HUES64 (cell line): ENCODE measurements at regions not wholly inside any gene's neighbourhood (a gene's known extent, or its start where the extent isn't known, plus 50 kb on each side); places are given as distances from the start of the nearest gene placed in this dataset.

Experiments
- H3K27ac ChIP-seq: 2 replicates; pipeline ENCODE4 v1.7.0; 2013; ENCODE audit warnings: low read depth, low read length, inconsistent platforms
- H3K27me3 ChIP-seq: 2 replicates; pipeline ENCODE4 v1.6.1; 2013; ENCODE audit warnings: mild to moderate bottlenecking, low read length; ENCODE audit not compliant: insufficient read depth
- H3K36me3 ChIP-seq: 2 replicates; pipeline ENCODE4 v1.6.1; 2013; ENCODE audit warnings: mild to moderate bottlenecking, low read length; ENCODE audit not compliant: insufficient read depth
- H3K4me1 ChIP-seq: 2 replicates; pipeline ENCODE4 v1.6.1; 2013; ENCODE audit warnings: mild to moderate bottlenecking, low read length, moderate library complexity; ENCODE audit not compliant: insufficient read depth
- H3K4me3 ChIP-seq: 2 replicates; pipeline ENCODE4 v1.5.1; 2013; ENCODE audit warnings: mild to moderate bottlenecking, low read length, moderate library complexity
- H3K9ac ChIP-seq: 2 replicates; pipeline ENCODE4 v1.6.1; 2013; ENCODE audit warnings: mild to moderate bottlenecking, low read depth, low read length
- H3K9me3 ChIP-seq: 2 replicates; pipeline ENCODE4 v1.6.1; 2013; ENCODE audit warnings: low read depth, low read length; ENCODE audit not compliant: insufficient read depth
- WGBS: fragments of 150-250, 120-280 bp; methylation state at CpG from one replicate; pipeline ENCODE4 v1.1.7; 2013; ENCODE audit warnings: missing lambda C conversion rate; 5-methylcytosine and 5-hydroxymethylcytosine counted together

DNA sequence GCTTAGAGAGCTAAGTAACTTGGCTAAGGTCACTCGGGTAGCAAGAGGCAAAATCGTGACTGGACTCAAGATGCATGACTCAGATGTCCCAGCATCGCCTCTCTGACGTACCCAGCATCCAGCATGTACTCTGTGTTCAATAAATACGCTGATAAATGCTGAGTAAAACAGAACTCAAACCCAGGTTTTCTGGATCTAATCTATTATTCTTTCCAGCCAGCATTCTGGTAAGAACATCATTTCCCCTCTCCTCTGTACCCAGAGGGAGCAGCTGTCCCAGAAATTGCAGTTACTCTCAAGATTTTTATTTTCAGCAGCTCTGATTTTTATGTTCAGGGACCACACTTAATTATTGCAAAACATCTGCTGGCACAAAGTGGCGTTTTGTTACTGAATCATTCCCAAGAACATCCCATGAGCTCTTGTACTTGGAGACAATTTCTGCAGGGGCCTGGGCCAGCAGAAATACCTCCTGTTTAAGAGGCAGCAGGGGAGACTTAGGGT, 249.0 kb downstream of the PRDM2 start:
- Histone ChIP-seq H3K9ac (no peak overlapping the region), H3K4me3 (no peak overlapping the region), H3K9me3 (no peaks in the 10 kb centered on the region), H3K27me3 (0 out of 2 replicates have a peak, but pooled peaks cover 2% of the 10 kb centered on the region), H3K36me3 (no peaks in the 10 kb centered on the region), H3K4me1 (no peaks in the 10 kb centered on the region), H3K27ac (no peak overlapping the region)
- 87% methylated on average over 6 of the region's 6 CpGs for WGBS

DNA sequence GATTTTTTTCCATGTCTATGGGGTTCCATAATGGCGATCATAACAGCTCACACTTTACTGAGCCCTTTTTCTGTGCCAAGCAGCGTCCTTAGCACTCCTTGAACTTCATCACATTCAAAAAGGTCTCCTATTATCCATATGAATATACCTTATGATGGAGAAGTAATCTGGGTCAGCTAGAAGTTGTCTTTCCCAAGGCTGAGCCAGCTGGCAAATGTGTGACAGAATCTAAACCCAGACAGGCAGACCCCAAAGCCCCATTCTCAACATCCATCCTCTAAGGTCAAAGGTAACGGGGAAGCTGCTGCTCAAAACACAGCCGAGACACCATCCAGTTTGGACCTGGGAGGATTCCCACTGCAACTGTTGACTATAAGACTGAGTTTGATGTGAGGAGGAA, 249.6 kb downstream of the PRDM2 start:
- Histone ChIP-seq H3K36me3 (no peaks in the 10 kb centered on the region), H3K9ac (no peak overlapping the region), H3K4me3 (no peak overlapping the region), H3K4me1 (no peaks in the 10 kb centered on the region), H3K27ac (no peak overlapping the region), H3K27me3 (0 out of 2 replicates have a peak, but pooled peaks cover 2% of the 10 kb centered on the region), H3K9me3 (no peaks in the 10 kb centered on the region)
- 93% methylated on average over 4 of the region's 4 CpGs for WGBS

DNA sequence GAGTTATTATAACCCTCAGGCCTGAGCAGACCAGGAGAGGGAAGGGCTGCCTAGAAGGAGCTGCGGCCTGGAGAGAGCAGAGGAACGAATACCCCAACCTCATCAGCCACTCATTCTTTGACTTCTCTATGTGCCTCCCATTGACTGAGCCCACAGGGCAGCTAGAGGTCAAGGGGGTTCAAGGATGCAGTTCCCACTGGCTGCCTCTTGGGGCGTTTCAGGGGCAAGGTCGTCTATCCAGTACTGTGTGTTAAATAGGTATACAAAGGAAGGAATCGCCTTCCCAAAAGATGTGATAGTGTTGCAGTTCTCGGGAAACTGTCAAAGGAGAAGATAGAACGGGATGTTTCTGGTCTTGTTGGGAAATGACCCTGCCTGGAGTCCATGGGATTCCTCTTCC, 250.6 kb downstream of the PRDM2 start:
- no peaks in the 10 kb centered on the region for H3K4me1 ChIP-seq
- no peaks in the 10 kb centered on the region for H3K9me3 ChIP-seq
- H3K27ac ChIP-seq, result no peak overlapping the region
- 56% methylated on average over 7 of the region's 7 CpGs for WGBS
- H3K36me3 ChIP-seq, result no peaks in the 10 kb centered on the region
- no peak overlapping the region for H3K4me3 ChIP-seq
- H3K9ac ChIP-seq, result no peak overlapping the region
- H3K27me3 ChIP-seq, result 0 out of 2 replicates have a peak, but pooled peaks cover 2% of the 10 kb centered on the region

DNA sequence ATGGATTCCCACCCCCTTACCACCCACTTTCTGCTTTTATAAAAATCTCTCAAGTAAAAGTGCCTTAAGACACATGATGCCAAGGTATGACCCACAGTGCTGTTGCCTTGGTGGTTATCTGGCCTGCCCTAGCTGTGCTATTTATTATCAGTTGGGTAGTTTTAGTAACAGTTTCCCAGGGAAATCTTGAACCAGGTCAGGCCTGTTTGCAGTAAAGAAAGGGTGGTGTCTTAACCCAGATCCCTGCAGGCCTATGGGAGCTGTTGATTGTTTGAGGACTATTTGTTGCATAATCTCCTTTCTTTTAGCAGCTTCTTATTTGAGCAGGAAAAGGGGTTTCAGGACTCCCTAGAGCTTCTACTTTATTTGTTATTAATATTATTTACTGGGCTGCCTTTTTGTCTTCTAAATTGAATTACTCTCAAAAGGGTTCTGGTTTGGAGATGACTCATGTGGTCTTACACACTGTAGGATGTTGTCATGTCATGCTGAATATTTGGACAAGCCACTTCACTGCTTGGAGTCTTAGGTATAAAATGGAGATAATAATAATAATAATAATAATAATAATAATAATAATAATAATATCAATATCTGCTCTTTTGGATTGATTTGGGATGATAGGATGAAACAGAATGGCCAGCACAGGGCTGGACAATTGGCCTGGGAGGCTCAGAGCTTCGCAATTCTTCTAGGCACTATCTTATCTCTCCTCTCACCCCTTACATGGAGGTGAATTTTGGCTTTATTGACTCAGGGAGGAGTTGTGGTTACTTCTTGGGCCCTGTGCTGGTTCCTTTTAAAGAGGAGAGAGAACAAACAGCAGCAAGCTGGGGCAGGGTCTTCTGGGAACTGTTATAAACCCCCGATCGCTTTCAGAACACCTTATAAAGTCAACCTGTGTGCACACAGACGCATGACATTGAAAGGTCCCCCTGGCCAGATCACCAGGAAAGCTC, 252.1 kb downstream of the PRDM2 start:
- 61% methylated on average over 3 of the region's 4 CpGs for WGBS

DNA sequence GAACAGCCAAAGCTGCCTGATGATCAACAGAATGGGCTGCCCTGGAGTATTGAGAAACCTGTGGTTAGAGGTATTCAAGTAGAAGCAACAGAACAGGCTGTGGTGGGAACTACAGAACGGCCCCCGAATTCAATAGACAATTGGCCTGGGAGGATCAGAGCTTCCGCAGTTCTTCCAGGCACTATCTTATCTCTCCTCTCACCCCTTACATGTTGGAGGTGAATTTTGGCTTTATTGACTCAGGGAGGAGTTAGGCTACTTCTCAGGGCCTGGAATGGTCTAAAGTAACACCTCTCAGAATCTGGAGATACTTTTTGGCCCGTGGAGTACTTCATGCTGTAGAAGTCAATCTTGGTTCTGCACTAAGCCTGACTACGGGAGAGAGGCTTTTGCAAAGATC, 253.0 kb downstream of the PRDM2 start:
- no peaks in the 10 kb centered on the region for H3K4me1 ChIP-seq
- H3K4me3 ChIP-seq, result no peak overlapping the region
- 93% methylated on average over 4 of the region's 5 CpGs for WGBS

More for the DNA sequence above, 252.1 kb downstream of the PRDM2 start:
- H3K9me3 ChIP-seq, result no peaks in the 10 kb centered on the region
- no peak overlapping the region for H3K27ac ChIP-seq
- no peak overlapping the region for H3K4me3 ChIP-seq
- no peaks in the 10 kb centered on the region for H3K36me3 ChIP-seq
- H3K9ac ChIP-seq, result no peak overlapping the region
- no peaks in the 10 kb centered on the region for H3K4me1 ChIP-seq
- no peaks in the 10 kb centered on the region for H3K27me3 ChIP-seq

DNA sequence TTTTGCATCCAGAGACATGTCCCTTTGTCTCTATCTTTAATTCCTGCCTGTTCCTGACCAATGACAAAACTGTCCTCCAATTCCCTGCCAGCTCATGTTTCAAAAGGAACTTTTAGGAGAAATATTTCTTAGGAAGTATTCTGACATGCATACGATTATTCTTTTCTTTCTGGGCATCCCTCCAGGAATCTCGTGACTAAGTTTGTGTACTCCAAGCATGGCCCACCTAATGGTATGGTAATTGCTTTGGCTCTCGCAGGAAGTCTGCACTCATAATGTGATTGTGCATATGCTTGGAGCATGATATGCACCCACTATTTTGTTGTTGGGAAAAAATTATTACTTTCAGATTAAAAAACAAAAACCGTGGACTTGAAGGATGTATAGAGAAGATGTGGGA, 256.4 kb downstream of the PRDM2 start:
- Histone ChIP-seq H3K36me3 (no peaks in the 10 kb centered on the region), H3K27me3 (no peaks in the 10 kb centered on the region; the same call in 1 of the 2 replicates), H3K9ac (no peak overlapping the region), H3K4me3 (no peak overlapping the region), H3K4me1 (no peaks in the 10 kb centered on the region), H3K9me3 (no peaks in the 10 kb centered on the region), H3K27ac (no peak overlapping the region)
- 88% methylated on average over 4 of the region's 4 CpGs for WGBS

More for the DNA sequence above, 253.0 kb downstream of the PRDM2 start:
- no peaks in the 10 kb centered on the region for H3K36me3 ChIP-seq
- no peak overlapping the region for H3K27ac ChIP-seq
- H3K27me3 ChIP-seq, result no peaks in the 10 kb centered on the region
- no peak overlapping the region for H3K9ac ChIP-seq
- no peaks in the 10 kb centered on the region for H3K9me3 ChIP-seq

DNA sequence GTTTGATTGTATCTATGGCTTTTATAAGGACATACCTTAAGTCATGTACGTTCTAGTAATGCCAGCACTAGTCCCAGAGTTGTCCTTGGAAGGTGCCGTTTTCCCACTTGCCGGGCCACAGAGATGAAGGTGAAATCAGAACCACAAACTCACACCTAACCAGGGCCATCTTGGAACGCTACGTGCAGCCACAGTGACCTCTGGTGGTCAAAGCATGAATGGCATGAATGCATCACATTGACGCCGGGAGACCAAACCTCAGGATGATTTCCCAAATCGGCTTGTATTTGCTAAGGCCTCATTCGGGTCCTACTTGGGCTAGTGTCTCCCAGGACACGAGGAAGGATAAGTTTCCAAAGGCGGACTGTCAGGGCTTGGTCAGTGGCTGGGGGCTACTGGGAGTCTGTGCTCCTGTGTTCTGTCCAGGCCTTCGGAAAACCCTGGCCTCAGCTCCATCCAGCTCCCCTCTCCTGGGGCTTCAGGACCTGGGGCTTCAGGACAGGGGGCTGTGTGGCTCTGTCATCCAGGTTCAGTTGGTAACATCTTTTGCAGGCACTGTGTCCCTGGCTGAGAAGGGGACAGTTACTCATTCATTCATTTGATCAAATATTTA, 260.5 kb downstream of the PRDM2 start:
- Histone ChIP-seq H3K9me3 (no peaks in the 10 kb centered on the region), H3K4me1 (no peaks in the 10 kb centered on the region), H3K27me3 (no peaks in the 10 kb centered on the region; the same call in 1 of the 2 replicates), H3K9ac (no peak overlapping the region), H3K4me3 (no peak overlapping the region), H3K36me3 (no peaks in the 10 kb centered on the region), H3K27ac (no peak overlapping the region)
- WGBS, result 27% methylated on average over 12 of the region's 12 CpGs

DNA sequence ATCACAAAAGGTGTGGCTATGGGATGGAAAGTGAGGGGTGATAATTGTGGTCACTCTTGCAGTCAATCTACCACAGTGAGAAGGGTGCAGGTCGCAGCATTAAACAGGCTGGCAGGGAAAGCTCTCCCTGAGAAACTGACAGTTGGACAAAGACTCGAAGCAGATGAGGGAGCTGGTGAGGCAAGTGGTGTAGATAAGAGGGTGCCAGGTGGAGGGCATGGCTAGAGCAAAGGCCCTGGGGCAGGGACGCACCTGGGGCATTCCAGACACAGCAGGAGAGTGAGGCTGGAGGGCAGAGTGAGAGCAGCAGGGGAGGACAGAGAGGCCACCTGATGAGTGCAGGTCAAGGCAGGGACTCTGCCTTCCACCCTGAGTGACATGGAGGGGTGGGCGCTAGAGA, 264.8 kb downstream of the PRDM2 start:
- no peaks in the 10 kb centered on the region for H3K9me3 ChIP-seq
- H3K27me3 ChIP-seq, result no peaks in the 10 kb centered on the region; the same call in 1 of the 2 replicates
- 86% methylated on average over 4 of the region's 4 CpGs for WGBS
- H3K4me1 ChIP-seq, result no peaks in the 10 kb centered on the region
- H3K36me3 ChIP-seq, result no peaks in the 10 kb centered on the region
- no peak overlapping the region for H3K27ac ChIP-seq
- no peak overlapping the region for H3K9ac ChIP-seq
- H3K4me3 ChIP-seq, result no peak overlapping the region

DNA sequence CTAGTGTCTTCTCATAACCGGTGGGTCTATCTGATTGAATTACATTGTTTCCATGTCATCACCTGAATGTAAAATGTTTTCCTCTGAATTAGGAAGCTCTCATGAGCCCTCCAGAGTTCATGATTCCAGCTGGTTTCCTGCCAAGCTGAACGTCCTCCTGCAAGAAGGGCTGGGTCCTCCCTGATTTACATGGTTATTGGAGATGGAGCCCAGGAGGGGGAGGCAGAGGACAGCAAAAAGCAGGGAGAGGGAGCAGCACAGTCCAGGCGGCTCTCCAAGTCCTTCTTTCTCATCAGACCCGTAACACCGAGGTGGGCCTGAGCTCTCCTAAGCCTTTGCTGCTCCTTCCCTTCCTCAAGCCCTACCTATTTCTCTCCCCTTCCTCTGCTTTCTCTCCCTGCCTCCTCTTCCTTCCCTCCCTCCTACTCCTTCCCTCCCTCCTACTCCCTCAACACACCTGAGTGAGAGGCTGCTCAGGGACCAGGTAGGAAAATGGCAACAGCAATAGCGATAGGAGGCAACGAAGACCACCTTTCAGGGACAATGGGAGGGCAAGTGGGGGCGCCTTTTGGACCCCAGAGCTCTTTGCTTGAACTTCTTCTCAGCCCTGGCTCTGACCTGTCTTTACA, 265.9 kb downstream of the PRDM2 start:
- 45% methylated on average over 8 of the region's 8 CpGs for WGBS
- H3K27me3 ChIP-seq, result no peaks in the 10 kb centered on the region
- H3K4me3 ChIP-seq, result no peak overlapping the region
- H3K36me3 ChIP-seq, result no peaks in the 10 kb centered on the region
- no peaks in the 10 kb centered on the region for H3K4me1 ChIP-seq
- H3K9me3 ChIP-seq, result peaks cover 9% of the 10 kb centered on the region; the same call in 1 of the 2 replicates
- no peak overlapping the region for H3K27ac ChIP-seq
- H3K9ac ChIP-seq, result no peak overlapping the region

DNA sequence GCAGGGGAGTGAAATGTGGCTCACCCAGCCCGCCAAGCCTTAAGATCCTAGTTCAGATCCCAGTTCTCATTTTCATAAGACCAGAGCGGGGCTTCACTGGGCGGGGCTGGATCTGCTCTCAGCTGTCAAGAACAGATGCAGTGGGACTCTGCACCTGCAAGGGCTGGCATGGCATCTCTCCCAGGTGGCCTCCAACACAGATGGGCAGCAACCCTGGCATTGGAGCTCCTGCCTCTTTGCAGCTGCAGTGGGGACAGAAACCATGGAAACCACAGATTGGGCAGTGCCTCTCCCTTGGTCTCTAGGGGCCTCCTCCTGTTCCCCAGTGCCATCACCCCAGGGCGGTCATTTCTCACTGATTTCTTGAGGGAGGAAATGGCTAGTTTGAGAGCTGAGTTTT, 267.7 kb downstream of the PRDM2 start:
- H3K4me1 ChIP-seq, result no peaks in the 10 kb centered on the region
- H3K9me3 ChIP-seq, result peaks cover 15% of the 10 kb centered on the region; the same call in 1 of the 2 replicates
- H3K36me3 ChIP-seq, result no peaks in the 10 kb centered on the region
- no peak overlapping the region for H3K9ac ChIP-seq
- no peak overlapping the region for H3K4me3 ChIP-seq
- no peak overlapping the region for H3K27ac ChIP-seq
- 91% methylated on average over 4 of the region's 4 CpGs for WGBS
- H3K27me3 ChIP-seq, result no peaks in the 10 kb centered on the region

DNA sequence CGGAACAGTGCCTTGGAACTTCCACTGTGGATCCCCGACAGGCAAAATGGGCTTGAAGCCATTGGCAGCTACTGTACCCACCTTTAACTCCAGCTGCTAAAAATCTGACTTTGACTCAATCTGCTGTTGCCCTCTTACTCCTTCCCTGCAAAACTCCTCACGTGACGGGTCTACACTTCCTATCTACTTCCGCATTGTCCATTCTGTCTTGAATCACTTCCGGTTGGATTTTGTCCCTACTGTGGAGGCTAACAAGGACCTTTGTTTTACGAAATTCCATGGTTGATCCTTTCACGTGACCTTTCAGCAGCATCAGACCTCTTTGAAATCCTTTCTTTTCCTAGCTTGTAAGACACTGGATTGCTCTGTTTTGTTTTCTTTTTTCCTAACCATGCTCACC, 268.4 kb downstream of the PRDM2 start:
- WGBS, result 92% methylated on average over 8 of the region's 8 CpGs

More for the DNA sequence above, 268.4 kb downstream of the PRDM2 start:
- Histone ChIP-seq H3K9me3 (peaks cover 15% of the 10 kb centered on the region; the same call in 1 of the 2 replicates), H3K4me3 (no peak overlapping the region), H3K36me3 (no peaks in the 10 kb centered on the region), H3K9ac (no peak overlapping the region), H3K27ac (no peak overlapping the region), H3K27me3 (no peaks in the 10 kb centered on the region), H3K4me1 (no peaks in the 10 kb centered on the region)
